Esophagus (tissue), 2 donors: ENCODE measurements at regions not wholly inside any gene's neighbourhood (a gene's known extent, or its start where the extent isn't known, plus 50 kb on each side); places are given as distances from the start of the nearest gene placed in this dataset.

Source experiments
- H3K27ac ChIP-seq, 2 donors: one replicate each; pipeline ENCODE4 v1.5.1; 2013; ENCODE audit warnings: low read depth in 2 of 2, mild to moderate bottlenecking in 2 of 2, inconsistent platforms in 1 of 2, low read length in 1 of 2, moderate library complexity in 1 of 2
- H3K27me3 ChIP-seq, 2 donors: one replicate each; pipeline ENCODE4 v1.6.1; 2013; ENCODE audit warnings: low read length in 2 of 2, control low read depth in 1 of 2, mild to moderate bottlenecking in 1 of 2; ENCODE audit not compliant: insufficient read depth in 2 of 2, control insufficient read depth in 1 of 2
- H3K36me3 ChIP-seq, 2 donors: one replicate each; pipeline ENCODE4 v1.6.1; 2013; ENCODE audit warnings: low read length in 1 of 2; ENCODE audit not compliant: control insufficient read depth in 2 of 2, insufficient read depth in 2 of 2
- H3K4me1 ChIP-seq, 2 donors: one replicate each; pipeline ENCODE4 v1.6.1; 2013; ENCODE audit warnings: low read length in 1 of 2; ENCODE audit not compliant: control insufficient read depth in 2 of 2, insufficient read depth in 2 of 2
- H3K4me3 ChIP-seq, 2 donors: one replicate each; pipeline ENCODE4 v1.5.1; 2013; ENCODE audit warnings: low read length in 2 of 2, mild to moderate bottlenecking in 2 of 2, low read depth in 1 of 2, moderate library complexity in 1 of 2
- H3K9me3 ChIP-seq, 2 donors: one replicate each; pipeline ENCODE4 v1.6.1; 2013; ENCODE audit warnings: mild to moderate bottlenecking in 2 of 2, low read depth in 1 of 2, low read length in 1 of 2, moderate library complexity in 1 of 2; ENCODE audit not compliant: control insufficient read depth in 2 of 2, insufficient read depth in 1 of 2
- WGBS, 2 donors: extraction: QIAGEN DNeasy Blood & Tissue Kit; methylation state at CpG; one replicate each; pipeline ENCODE4 v1.1.7; 2013; 5-methylcytosine and 5-hydroxymethylcytosine counted together
- donor health status: healthy with polysubstance abuse.
- donor health status: Bipolar disorder and iron deficiency.

- Histone ChIP-seq H3K4me1 (no peaks in the 10 kb centered on the region), H3K4me3 (no peak overlapping the region), H3K27me3 (no peaks in the 10 kb centered on the region), H3K9me3 (no peaks in the 10 kb centered on the region), H3K36me3 (no peaks in the 10 kb centered on the region), H3K27ac (no peak overlapping the region)
- WGBS, 2 donors = 68 to 79% methylated on average over 13 of the region's 13 CpGs
Measured at GRCh38 chr4:12746221-12746620, 737.9 kb downstream of the RAB28 start.

GRCh38 chr4:12734586-12734985 is 749.6 kb downstream of the RAB28 start:
- Histone ChIP-seq H3K4me3 (no peak overlapping the region), H3K27me3 (no peaks in the 10 kb centered on the region), H3K4me1 (peaks cover 0 to 2% of the 10 kb centered on the region in 2 donors), H3K9me3 (no peaks in the 10 kb centered on the region), H3K36me3 (no peaks in the 10 kb centered on the region), H3K27ac (no peak overlapping the region)
- 42 to 43% methylated on average over 2 of the region's 2 CpGs for WGBS, 2 donors

- H3K4me3 ChIP-seq = no peak overlapping the region
- no peaks in the 10 kb centered on the region for H3K9me3 ChIP-seq
- H3K27ac ChIP-seq = no peak overlapping the region
- 0% methylated on average over 1 of the region's 1 CpG for WGBS, 2 donors
- peaks cover 0 to 2% of the 10 kb centered on the region in 2 donors for H3K4me1 ChIP-seq
- peaks cover 0 to 3% of the 10 kb centered on the region in 2 donors for H3K27me3 ChIP-seq
- H3K36me3 ChIP-seq = no peaks in the 10 kb centered on the region
Measured at GRCh38 chr4:12729384-12729783, 754.8 kb downstream of the RAB28 start.

GRCh38 chr4:12724510-12724909 is 759.6 kb downstream of the RAB28 start:
- Histone ChIP-seq H3K4me1 (no peaks in the 10 kb centered on the region), H3K9me3 (no peaks in the 10 kb centered on the region), H3K27ac (no peak overlapping the region), H3K36me3 (no peaks in the 10 kb centered on the region), H3K27me3 (peaks cover 0 to 3% of the 10 kb centered on the region in 2 donors), H3K4me3 (no peak overlapping the region)
- 29 to 39% methylated on average over 5 of the region's 5 CpGs for WGBS, 2 donors

- Histone ChIP-seq H3K9me3 (no peaks in the 10 kb centered on the region), H3K4me3 (no peak overlapping the region), H3K4me1 (no peaks in the 10 kb centered on the region), H3K27me3 (peaks cover 0 to 3% of the 10 kb centered on the region in 2 donors), H3K36me3 (no peaks in the 10 kb centered on the region), H3K27ac (no peak overlapping the region)
- 18 to 26% methylated on average over 7 of the region's 7 CpGs for WGBS, 2 donors
Measured at GRCh38 chr4:12723849-12724447, 760.2 kb downstream of the RAB28 start.

- Histone ChIP-seq H3K9me3 (no peaks in the 10 kb centered on the region), H3K27ac (no peak overlapping the region), H3K4me1 (no peaks in the 10 kb centered on the region), H3K4me3 (no peak overlapping the region), H3K36me3 (no peaks in the 10 kb centered on the region), H3K27me3 (no peaks in the 10 kb centered on the region)
- 61 to 63% methylated on average over 1 of the region's 1 CpG for WGBS, 2 donors
Measured at GRCh38 chr4:12716896-12717295, 767.2 kb downstream of the RAB28 start.

GRCh38 chr4:12712648-12713339 is 771.3 kb downstream of the RAB28 start:
- Histone ChIP-seq H3K4me1 (no peaks in the 10 kb centered on the region), H3K27ac (no peak overlapping the region), H3K9me3 (no peaks in the 10 kb centered on the region), H3K4me3 (no peak overlapping the region), H3K36me3 (no peaks in the 10 kb centered on the region), H3K27me3 (no peaks in the 10 kb centered on the region)
- 69 to 80% methylated on average over 8 of the region's 8 CpGs for WGBS, 2 donors

GRCh38 chr4:12707381-12708175 is 776.6 kb downstream of the RAB28 start:
- no peaks in the 10 kb centered on the region for H3K36me3 ChIP-seq
- H3K27ac ChIP-seq = no peak overlapping the region
- no peaks in the 10 kb centered on the region for H3K9me3 ChIP-seq
- no peaks in the 10 kb centered on the region for H3K27me3 ChIP-seq
- WGBS, 2 donors = 85 to 87% methylated on average over 1 of the region's 1 CpG
- H3K4me3 ChIP-seq = no peak overlapping the region
- no peaks in the 10 kb centered on the region for H3K4me1 ChIP-seq

- Histone ChIP-seq H3K9me3 (no peaks in the 10 kb centered on the region), H3K36me3 (no peaks in the 10 kb centered on the region), H3K4me1 (no peaks in the 10 kb centered on the region), H3K27me3 (no peaks in the 10 kb centered on the region), H3K27ac (no peak overlapping the region), H3K4me3 (no peak overlapping the region)
- WGBS, 2 donors = 36 to 40% methylated on average over 9 of the region's 9 CpGs
Measured at GRCh38 chr4:12703036-12703435, 781.1 kb downstream of the RAB28 start.
